Mesothelial cell of epicardium (in vitro differentiated cells): ENCODE measurements at regions not wholly inside any gene's neighbourhood (a gene's known extent, or its start where the extent isn't known, plus 50 kb on each side); places are given as distances from the start of the nearest gene placed in this dataset.

Experiments used
- DNase-seq, 2 experiments: peaks; one replicate each; pipeline ENCODE4 v3.0.0; 2021; ENCODE audit warnings: low spot score in 2 of 2; ENCODE audit not compliant: unreplicated experiment in 2 of 2
- H3K27ac Mint-ChIP-seq: 2 replicates; pipeline ENCODE4 v1.8.0; 2021; ENCODE audit warnings: mixed read lengths
- H3K27me3 Mint-ChIP-seq: 2 replicates; pipeline ENCODE4 v1.8.0; 2021; ENCODE audit warnings: low read depth, mixed read lengths
- H3K36me3 Mint-ChIP-seq: 2 replicates; pipeline ENCODE4 v1.8.0; 2021; ENCODE audit warnings: mixed read lengths
- H3K4me1 Mint-ChIP-seq: 2 replicates; pipeline ENCODE4 v1.8.0; 2021; ENCODE audit warnings: mixed read lengths
- H3K4me3 Mint-ChIP-seq: 2 replicates; pipeline ENCODE4 v1.8.0; 2021; ENCODE audit warnings: mild to moderate bottlenecking, moderate library complexity, mixed read lengths
- H3K9me3 Mint-ChIP-seq: 2 replicates; pipeline ENCODE4 v1.8.0; 2021; ENCODE audit warnings: mixed read lengths
- CTCF ChIP-seq: fragments of 200-600 bp; sonication (generic); IDR thresholded peaks from one replicate; pipeline ENCODE4 v1.5.0; 2021; ENCODE audit warnings: antibody characterized with exemption; ENCODE audit not compliant: unreplicated experiment

DNA sequence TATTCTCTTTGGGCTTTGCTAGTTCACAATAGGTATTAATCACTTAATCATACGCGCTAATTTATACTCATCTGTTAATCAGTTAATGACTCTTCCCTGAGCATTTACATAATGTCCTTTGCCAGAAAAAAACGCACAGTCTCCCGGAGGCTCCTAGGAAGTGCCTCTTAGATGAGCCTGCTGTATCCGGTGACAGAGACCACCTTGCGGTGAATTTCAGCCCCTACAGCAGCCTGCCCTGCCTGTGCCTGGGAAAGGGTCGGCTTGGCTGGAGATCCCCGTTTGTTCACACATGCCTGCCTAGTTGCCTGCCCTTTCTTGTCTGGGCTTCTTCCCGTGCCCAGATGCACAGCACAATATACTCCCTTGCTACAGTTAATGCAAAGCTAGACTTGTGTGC is 152.9 kb downstream of the ZBTB18 start:
- Mint-ChIP-seq H3K27me3 (no peaks in the 10 kb centered on the region), H3K4me3 (no peak overlapping the region), H3K9me3 (no peaks in the 10 kb centered on the region), H3K4me1 (peaks cover 16% of the 10 kb centered on the region), H3K36me3 (no peaks in the 10 kb centered on the region), H3K27ac (no peak overlapping the region)
- no peak for DNase-seq
- no peak for TF ChIP-seq CTCF

- Mint-ChIP-seq H3K27ac (no peak overlapping the region), H3K9me3 (no peaks in the 10 kb centered on the region), H3K4me1 (peaks cover 18% of the 10 kb centered on the region), H3K4me3 (no peak overlapping the region), H3K36me3 (no peaks in the 10 kb centered on the region), H3K27me3 (no peaks in the 10 kb centered on the region)
- TF ChIP-seq CTCF, result no peak
- DNase-seq, result no peak
These were observed 154.1 kb downstream of the ZBTB18 start for GRCh38 chr1:244205171-244205570.

GRCh38 chr1:244205906-244206305 is 154.8 kb downstream of the ZBTB18 start:
- no peaks in the 10 kb centered on the region for H3K36me3 Mint-ChIP-seq
- no peak for DNase-seq
- no peak overlapping the region for H3K4me3 Mint-ChIP-seq
- H3K9me3 Mint-ChIP-seq, result no peaks in the 10 kb centered on the region
- TF ChIP-seq CTCF, result no peak
- no peak overlapping the region for H3K27ac Mint-ChIP-seq
- peaks cover 21% of the 10 kb centered on the region for H3K4me1 Mint-ChIP-seq
- no peaks in the 10 kb centered on the region for H3K27me3 Mint-ChIP-seq

DNA sequence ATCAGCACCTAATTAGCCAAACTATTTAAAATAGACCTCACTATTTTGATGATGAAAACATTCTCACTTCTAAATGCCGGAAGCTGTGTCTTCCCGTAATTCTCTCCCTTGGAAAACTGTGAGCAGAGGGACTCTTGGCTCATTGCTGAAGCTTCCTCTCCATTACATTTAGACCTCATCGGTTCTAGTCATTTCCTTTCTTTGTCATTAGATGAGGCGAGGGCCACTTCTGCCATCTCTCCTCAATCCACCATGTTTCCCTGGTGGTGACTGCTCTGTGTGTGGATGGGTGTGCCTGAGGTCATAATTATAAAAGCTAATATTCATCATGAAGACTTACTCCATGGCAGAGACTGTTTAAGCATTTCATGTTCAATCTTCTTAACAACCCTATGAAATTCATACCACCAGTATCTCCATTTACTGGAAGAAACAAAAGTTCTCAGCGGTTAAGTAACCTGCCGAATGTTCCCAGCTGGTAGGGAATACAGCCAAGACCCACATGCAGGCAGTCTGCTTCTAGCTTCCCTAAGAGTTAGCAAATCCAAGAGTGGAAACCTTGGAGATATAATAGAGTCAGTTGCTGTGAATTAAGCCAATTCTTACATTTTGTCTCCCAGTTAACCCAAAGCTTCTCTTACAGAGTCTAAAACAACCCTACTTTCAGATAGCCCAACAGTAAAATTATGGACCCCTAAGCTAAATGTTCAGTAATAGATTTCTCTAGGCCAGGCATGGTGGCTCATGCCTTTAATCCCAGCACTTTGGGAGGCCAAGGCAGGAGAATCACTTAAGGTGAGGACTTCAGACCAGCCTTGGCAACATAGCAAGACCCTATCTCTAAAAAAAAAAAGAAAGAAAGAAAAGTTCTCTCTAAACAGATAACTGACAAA is 156.2 kb downstream of the ZBTB18 start:
- Mint-ChIP-seq H3K27me3 (no peaks in the 10 kb centered on the region), H3K4me3 (no peak overlapping the region), H3K9me3 (no peaks in the 10 kb centered on the region), H3K36me3 (no peaks in the 10 kb centered on the region), H3K27ac (peak overlapping the region; percentile 36), H3K4me1 (peaks cover 28% of the 10 kb centered on the region)
- DNase-seq, result no peak
- TF ChIP-seq CTCF, result no peak

- H3K27me3 Mint-ChIP-seq, result no peaks in the 10 kb centered on the region
- peak overlapping the region; percentile 36 for H3K27ac Mint-ChIP-seq
- H3K4me3 Mint-ChIP-seq, result no peak overlapping the region
- H3K4me1 Mint-ChIP-seq, result peaks cover 34% of the 10 kb centered on the region
- no peaks in the 10 kb centered on the region for H3K9me3 Mint-ChIP-seq
- DNase-seq, result no peak
- TF ChIP-seq CTCF, result no peak
- H3K36me3 Mint-ChIP-seq, result no peaks in the 10 kb centered on the region
These were observed 156.8 kb downstream of the ZBTB18 start for GRCh38 chr1:244207935-244208244.
